Stimulated activated naive CD4-positive, alpha-beta T cell treated with Interleukin-2 at 50 U/mL for 16 hours (primary cell): ENCODE measurements at regions not wholly inside any gene's neighbourhood (a gene's known extent, or its start where the extent isn't known, plus 50 kb on each side); places are given as distances from the start of the nearest gene placed in this dataset.
"Not testable (repeated sequence)": the region's sequence is repeated elsewhere in the genome, so short reads cannot be mapped to it uniquely, and the experiment has no call there.

ENCODE experiments used
- DNase-seq: peaks from one replicate; lab custom pipeline; 2025; lab: John Stamatoyannopoulos, UW

GRCh38 chr7:156547884-156548561, 92.6 kb upstream of the RNF32 start:
- no peak for DNase-seq

- DNase-seq = no peak
Observed at GRCh38 chr7:156545979-156546378, 94.6 kb upstream of the RNF32 start.

GRCh38 chr7:156544919-156545715, 95.5 kb upstream of the RNF32 start:
- DNase-seq = no peak

- no peak for DNase-seq
Observed at GRCh38 chr7:156543699-156544598, 96.6 kb upstream of the RNF32 start.

GRCh38 chr7:156540619-156541165, 99.9 kb upstream of the RNF32 start:
- no peak for DNase-seq

GRCh38 chr7:156539999-156540398, 100.6 kb upstream of the RNF32 start:
- no peak for DNase-seq

GRCh38 chr7:156537006-156537405, 103.6 kb upstream of the RNF32 start:
- no peak for DNase-seq

GRCh38 chr7:156534925-156535324, 105.6 kb upstream of the RNF32 start:
- DNase-seq = no peak

GRCh38 chr7:156533964-156534363, 106.6 kb upstream of the RNF32 start:
- DNase-seq = no peak

GRCh38 chr7:156533420-156533819, 107.2 kb upstream of the RNF32 start:
- no peak for DNase-seq

- DNase-seq = no peak
Observed at GRCh38 chr7:156532016-156532602, 108.5 kb upstream of the RNF32 start.

GRCh38 chr7:156529956-156530355, 110.6 kb upstream of the RNF32 start:
- DNase-seq = no peak

- DNase-seq = no peak
Observed at GRCh38 chr7:156527458-156527890, 113.1 kb upstream of the RNF32 start.

- DNase-seq = no peak
Observed at GRCh38 chr7:156524818-156525597, 115.6 kb upstream of the RNF32 start.

GRCh38 chr7:156523447-156524048, 117.0 kb upstream of the RNF32 start:
- DNase-seq = no peak

GRCh38 chr7:156522801-156523200, 117.8 kb upstream of the RNF32 start:
- no peak for DNase-seq

GRCh38 chr7:156519070-156519469, 121.5 kb upstream of the RNF32 start:
- DNase-seq = no peak

GRCh38 chr7:156518466-156518865, 122.1 kb upstream of the RNF32 start:
- no peak for DNase-seq

GRCh38 chr7:156517858-156518257, 122.7 kb upstream of the RNF32 start:
- not testable (repeated sequence) for DNase-seq

GRCh38 chr7:156516791-156517378, 123.7 kb upstream of the RNF32 start:
- DNase-seq = no peak
